HepG2 (cell line): ENCODE measurements at regions not wholly inside any gene's neighbourhood (a gene's known extent, or its start where the extent isn't known, plus 50 kb on each side); places are given as distances from the start of the nearest gene placed in this dataset.
A peak's percentile ranks its signal among the peaks of the same experiment; 100 is the strongest.

Experiments used
- ARID2 ChIP-seq: sonication (generic); formaldehyde crosslinking; IDR thresholded peaks from 2 replicates; pipeline ENCODE4 v1.8.1; 2022; ENCODE audit warnings: mild to moderate bottlenecking, missing genetic modification reagents, borderline replicate concordance
- CC2D1A ChIP-seq: sonication (generic); formaldehyde crosslinking; IDR thresholded peaks from 2 replicates; pipeline ENCODE4 v1.8.1; 2023; ENCODE audit warnings: mild to moderate bottlenecking, missing genetic modification reagents
- CENPX ChIP-seq: sonication (generic); formaldehyde crosslinking; IDR thresholded peaks from 2 replicates; pipeline ENCODE4 v1.9.0; 2021; ENCODE audit warnings: mild to moderate bottlenecking, missing genetic modification reagents, moderate library complexity
- CHD4 ChIP-seq: fragments of 200-600 bp; sonication (generic); IDR thresholded peaks from 2 replicates; pipeline ENCODE4 v1.7.0; 2017; ENCODE audit warnings: mild to moderate bottlenecking, low read length, borderline replicate concordance
- DPF2 ChIP-seq: sonication (generic); formaldehyde crosslinking; IDR thresholded peaks from 2 replicates; pipeline ENCODE4 v1.4.0; 2020; ENCODE audit warnings: mild to moderate bottlenecking, low read depth, missing genetic modification reagents, borderline replicate concordance
- HNRNPLL ChIP-seq: fragments of 200-400 bp; formaldehyde crosslinking; IDR thresholded peaks from 2 replicates; pipeline ENCODE4 v1.6.1; 2017; ENCODE audit warnings: mild to moderate bottlenecking, low read depth, low read length; ENCODE audit not compliant: poor library complexity, severe bottlenecking
- IKZF4 ChIP-seq: sonication (generic); formaldehyde crosslinking; IDR thresholded peaks from 2 replicates; pipeline ENCODE4 v1.5.1; 2020; ENCODE audit warnings: borderline replicate concordance, mild to moderate bottlenecking, low read depth, missing genetic modification reagents; ENCODE audit errors: not compliant biosample characterization
- JARID2 ChIP-seq: sonication (generic); formaldehyde crosslinking; IDR thresholded peaks from 2 replicates; pipeline ENCODE4 v1.8.1; 2023; ENCODE audit warnings: missing genetic modification reagents, inconsistent platforms; ENCODE audit not compliant: insufficient replicate concordance
- KAT8 ChIP-seq: IDR thresholded peaks from 2 replicates; pipeline ENCODE4 v1.6.1; 2016; ENCODE audit warnings: missing genetic modification reagents, missing compliant biosample characterization
- KLF9 ChIP-seq: IDR thresholded peaks from 2 replicates; pipeline ENCODE4 v1.6.1; 2016; ENCODE audit warnings: low read depth
- MAZ ChIP-seq, 2 experiments: sonication (generic) in 1 of 2; formaldehyde crosslinking in 1 of 2; IDR thresholded peaks; 2 replicates each; pipeline versions ENCODE4 v1.5.0 to v1.6.1; 2012 to 2020; ENCODE audit warnings: low read depth in 2 of 2, mild to moderate bottlenecking in 2 of 2, borderline replicate concordance in 1 of 2, improper control_type of control experiment in 1 of 2, low read length in 1 of 2, missing genetic modification reagents in 1 of 2, moderate library complexity in 1 of 2
- MTF2 ChIP-seq: sonication (generic); formaldehyde crosslinking; IDR thresholded peaks from 2 replicates; pipeline ENCODE4 v1.5.0; 2020; ENCODE audit warnings: missing genetic modification reagents, borderline replicate concordance
- POGZ ChIP-seq: sonication (generic); formaldehyde crosslinking; IDR thresholded peaks from 2 replicates; pipeline ENCODE4 v1.4.0; 2020; ENCODE audit warnings: mild to moderate bottlenecking, missing genetic modification reagents
- SIX4 ChIP-seq: sonication (generic); formaldehyde crosslinking; IDR thresholded peaks from 2 replicates; pipeline ENCODE4 v1.4.0; 2020; ENCODE audit warnings: missing genetic modification reagents
- TBX3 ChIP-seq: fragments of 450-650 bp; IDR thresholded peaks from 2 replicates; pipeline ENCODE4 v1.6.1; 2017; ENCODE audit warnings: antibody characterized with exemption, mild to moderate bottlenecking, inconsistent platforms, borderline replicate concordance
- YY1 ChIP-seq: IDR thresholded peaks from 2 replicates; pipeline ENCODE4 v1.6.1; 2011; ENCODE audit warnings: low read length, low read depth, moderate library complexity, mild to moderate bottlenecking; ENCODE audit not compliant: insufficient read depth, insufficient replicate concordance
- ZBTB8A ChIP-seq: sonication (generic); formaldehyde crosslinking; IDR thresholded peaks from 2 replicates; pipeline ENCODE4 v1.4.0; 2020; ENCODE audit warnings: mild to moderate bottlenecking, low read depth, missing genetic modification reagents, borderline replicate concordance
- ZNF180 ChIP-seq: sonication (generic); formaldehyde crosslinking; IDR thresholded peaks from 2 replicates; pipeline ENCODE4 v1.4.0; 2020; ENCODE audit warnings: low read depth, missing genetic modification reagents, borderline replicate concordance
- ZNF260 ChIP-seq: sonication (generic); formaldehyde crosslinking; IDR thresholded peaks from 2 replicates; pipeline ENCODE4 v1.4.0; 2020; ENCODE audit warnings: missing genetic modification reagents, low read depth, mild to moderate bottlenecking, borderline replicate concordance
- ZNF282 ChIP-seq: fragments of 450-650 bp; IDR thresholded peaks from 2 replicates; pipeline ENCODE4 v1.6.1; 2018; ENCODE audit not compliant: partially characterized antibody
- ZNF367 ChIP-seq: sonication (generic); formaldehyde crosslinking; IDR thresholded peaks from 2 replicates; pipeline ENCODE4 v1.4.0; 2020; ENCODE audit warnings: missing genetic modification reagents, borderline replicate concordance
- ZNF782 ChIP-seq: sonication (generic); formaldehyde crosslinking; IDR thresholded peaks from 2 replicates; pipeline ENCODE4 v1.4.0; 2020; ENCODE audit warnings: missing genetic modification reagents, mild to moderate bottlenecking, borderline replicate concordance
- TF ChIP-seq, protein P1 (sequence below): sonication (generic); formaldehyde crosslinking; IDR thresholded peaks from 2 replicates; pipeline ENCODE4 v1.8.0; 2022; ENCODE audit warnings: missing genetic modification reagents, low read depth, mild to moderate bottlenecking, borderline replicate concordance
- TF ChIP-seq, protein P2 (sequence below): sonication (generic); formaldehyde crosslinking; IDR thresholded peaks from 2 replicates; pipeline ENCODE4 v1.4.0; 2020; ENCODE audit warnings: mild to moderate bottlenecking, missing genetic modification reagents, borderline replicate concordance
- TF ChIP-seq, protein P3 (sequence below): sonication (generic); formaldehyde crosslinking; IDR thresholded peaks from 2 replicates; pipeline ENCODE4 v1.9.0; 2021; ENCODE audit warnings: missing genetic modification reagents, mild to moderate bottlenecking, borderline replicate concordance

DNA sequence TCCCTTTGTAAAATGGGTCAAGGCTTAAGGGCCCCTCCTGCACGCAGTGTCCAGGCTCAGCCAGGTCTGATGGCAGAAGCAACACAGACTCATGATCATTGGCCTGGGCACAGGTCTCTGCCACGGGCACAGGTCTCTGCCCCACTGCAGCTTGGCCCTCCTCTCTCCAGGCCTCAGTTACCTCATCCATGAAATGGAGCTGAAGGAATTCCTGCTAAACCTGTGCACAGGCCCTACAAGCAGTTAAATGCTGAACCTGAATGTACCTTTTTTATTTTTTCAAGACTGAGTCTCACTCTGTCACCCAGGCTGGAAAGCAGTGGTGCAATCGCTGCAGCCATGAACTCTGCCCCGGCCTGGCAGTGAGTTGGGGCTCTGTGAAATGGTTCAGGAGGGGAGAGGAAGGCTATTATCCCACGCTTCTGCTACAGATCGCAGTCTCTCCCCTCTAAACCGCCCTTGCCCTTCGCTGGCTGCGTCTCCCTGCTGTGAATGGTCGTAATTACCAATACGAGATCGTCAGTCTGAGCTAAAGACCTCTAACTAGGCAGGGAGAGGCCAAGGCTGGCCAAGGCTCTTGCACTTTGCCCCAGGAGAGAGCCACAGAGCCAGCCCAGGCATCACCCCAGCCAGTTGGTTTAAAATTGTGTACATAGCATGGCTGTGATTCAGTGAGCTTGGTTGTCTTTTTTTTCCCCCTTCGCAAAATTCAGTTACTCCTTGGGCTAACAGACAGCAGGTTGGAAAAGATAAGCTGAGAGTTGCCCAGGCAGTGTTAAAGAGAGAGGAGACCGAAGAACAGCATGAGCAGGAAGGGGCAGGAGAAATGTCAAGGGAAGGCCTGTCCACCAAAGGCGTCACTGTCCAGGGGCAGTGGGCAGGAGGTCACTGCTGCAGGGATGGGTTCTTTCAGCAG is 93.0 kb upstream of the KCTD7 start (continued):
- TF ChIP-seq ZNF260 (CRISPR knock-in tag) (no peak), CHD4 (peak; percentile 92; the same call in 1 of the 2 replicates), SIX4 (CRISPR knock-in tag) (no peak), POGZ (CRISPR knock-in tag) (no peak; the same call in 1 of the 2 replicates), ZBTB8A (CRISPR knock-in tag) (no peak), DPF2 (CRISPR knock-in tag) (peak; percentile 75), MTF2 (no peak), HNRNPLL (no peak), ZNF180 (CRISPR knock-in tag) (no peak), ZNF367 (no peak), ZNF282 (no peak), CENPX (no peak), CC2D1A (CRISPR knock-in tag) (no peak), ARID2 (CRISPR knock-in tag) (no peak), IKZF4 (no peak), ZNF782 (CRISPR knock-in tag) (peak; percentile 67; the same call in 1 of the 2 replicates), JARID2 (no peak), MAZ (IDR thresholded peaks at IDR 0.05; ENCODE audit: borderline replicate concordance, low read depth, low read length) (no peak), MAZ (CRISPR knock-in tag; IDR thresholded peaks at IDR 0.05; ENCODE audit: low read depth) (no peak), TBX3 (peak; percentile 28; the same call in 1 of the 2 replicates), YY1 (no peak), KAT8 (CRISPR knock-in tag) (peak; percentile 50; the same call in 1 of the 2 replicates), KLF9 (CRISPR knock-in tag) (no peak)
- TF ChIP-seq, protein P1, sequence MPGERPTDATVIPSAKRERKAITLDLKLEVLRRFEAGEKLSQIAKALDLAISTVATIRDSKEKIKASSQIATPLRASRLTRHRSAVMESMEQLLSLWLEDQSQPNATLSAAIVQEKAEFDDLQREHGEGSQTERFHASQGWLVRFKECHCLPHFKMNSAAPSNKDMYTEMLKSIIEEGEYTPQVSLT (CRISPR knock-in tag), result peak; percentile 63; the same call in 1 of the 2 replicates
- TF ChIP-seq, protein P2, sequence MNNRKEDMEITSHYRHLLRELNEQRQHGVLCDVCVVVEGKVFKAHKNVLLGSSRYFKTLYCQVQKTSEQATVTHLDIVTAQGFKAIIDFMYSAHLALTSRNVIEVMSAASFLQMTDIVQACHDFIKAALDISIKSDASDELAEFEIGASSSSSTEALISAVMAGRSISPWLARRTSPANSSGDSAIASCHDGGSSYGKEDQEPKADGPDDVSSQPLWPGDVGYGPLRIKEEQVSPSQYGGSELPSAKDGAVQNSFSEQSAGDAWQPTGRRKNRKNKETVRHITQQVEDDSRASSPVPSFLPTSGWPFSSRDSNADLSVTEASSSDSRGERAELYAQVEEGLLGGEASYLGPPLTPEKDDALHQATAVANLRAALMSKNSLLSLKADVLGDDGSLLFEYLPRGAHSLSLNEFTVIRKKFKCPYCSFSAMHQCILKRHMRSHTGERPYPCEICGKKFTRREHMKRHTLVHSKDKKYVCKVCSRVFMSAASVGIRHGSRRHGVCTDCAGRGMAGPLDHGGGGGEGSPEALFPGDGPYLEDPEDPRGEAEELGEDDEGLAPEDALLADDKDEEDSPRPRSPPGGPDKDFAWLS (CRISPR knock-in tag), result peak; percentile 95; the same call in 1 of the 2 replicates
- TF ChIP-seq, protein P3, sequence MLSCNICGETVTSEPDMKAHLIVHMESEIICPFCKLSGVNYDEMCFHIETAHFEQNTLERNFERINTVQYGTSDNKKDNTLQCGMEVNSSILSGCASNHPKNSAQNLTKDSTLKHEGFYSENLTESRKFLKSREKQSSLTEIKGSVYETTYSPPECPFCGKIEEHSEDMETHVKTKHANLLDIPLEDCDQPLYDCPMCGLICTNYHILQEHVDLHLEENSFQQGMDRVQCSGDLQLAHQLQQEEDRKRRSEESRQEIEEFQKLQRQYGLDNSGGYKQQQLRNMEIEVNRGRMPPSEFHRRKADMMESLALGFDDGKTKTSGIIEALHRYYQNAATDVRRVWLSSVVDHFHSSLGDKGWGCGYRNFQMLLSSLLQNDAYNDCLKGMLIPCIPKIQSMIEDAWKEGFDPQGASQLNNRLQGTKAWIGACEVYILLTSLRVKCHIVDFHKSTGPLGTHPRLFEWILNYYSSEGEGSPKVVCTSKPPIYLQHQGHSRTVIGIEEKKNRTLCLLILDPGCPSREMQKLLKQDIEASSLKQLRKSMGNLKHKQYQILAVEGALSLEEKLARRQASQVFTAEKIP (CRISPR knock-in tag), result no peak
